ENCODE measurements at regions not wholly inside any gene's neighbourhood (a gene's known extent, or its start where the extent isn't known, plus 50 kb on each side); places are given as distances from the start of the nearest gene placed in this dataset.

- H3K36me3 Mint-ChIP-seq = no peaks in the 10 kb centered on the region
- TF ChIP-seq E2F1 (CRISPR knock-in tag; IDR thresholded peaks at IDR 0.05) (no peak), NFE2L1 (CRISPR knock-in tag; IDR thresholded peaks at IDR 0.05) (no peak)
- DNase-seq (ENCODE audit: low spot score) (no peak), ATAC-seq (no peak)
- ChIA-PET CTCF (no interaction called here), POLR2A (no interaction called here)
- H3K27ac Mint-ChIP-seq = no peak overlapping the region
- H3K4me3 Mint-ChIP-seq = no peak overlapping the region
- no peaks in the 10 kb centered on the region for H3K4me1 Mint-ChIP-seq
- H3K27me3 Mint-ChIP-seq (ENCODE audit: low read depth) = no peaks in the 10 kb centered on the region
- H3K9me3 Mint-ChIP-seq = peaks cover 3% of the 10 kb centered on the region; the same call in 1 of the 2 replicates
These were observed 1170.6 kb upstream of the SEL1L start for GRCh38 chr14:82704218-82704617.

- Mint-ChIP-seq H3K36me3 (no peaks in the 10 kb centered on the region), H3K27me3 (ENCODE audit: low read depth) (no peaks in the 10 kb centered on the region), H3K4me3 (no peak overlapping the region), H3K4me1 (no peaks in the 10 kb centered on the region), H3K27ac (no peak overlapping the region), H3K9me3 (no peaks in the 10 kb centered on the region)
- TF ChIP-seq CTCF (IDR thresholded peaks at IDR 0.05) (peak; percentile 86), NFE2L1 (CRISPR knock-in tag; IDR thresholded peaks at IDR 0.05) (no peak)
- CTCF ChIA-PET = no interaction called here
- POLR2A ChIA-PET = interaction anchor here (0.5 kb wide), 1 partner anchor 632 kb away, joined by 3 read pairs; no protein-coding TSS in a partner anchor
- ATAC-seq = peak; percentile 88
- DNase-seq (ENCODE audit: low spot score) = peak; percentile 83
These were observed 1176.7 kb upstream of the SEL1L start for GRCh38 chr14:82710267-82710841.

GRCh38 chr14:82719617-82720016 is 1186.0 kb upstream of the SEL1L start:
- DNase-seq (ENCODE audit: low spot score) (no peak), ATAC-seq (no peak)
- Mint-ChIP-seq H3K4me1 (no peaks in the 10 kb centered on the region), H3K27ac (no peak overlapping the region), H3K27me3 (ENCODE audit: low read depth) (no peaks in the 10 kb centered on the region), H3K9me3 (no peaks in the 10 kb centered on the region), H3K4me3 (no peak overlapping the region), H3K36me3 (no peaks in the 10 kb centered on the region)
- TF ChIP-seq MYBL2 (CRISPR knock-in tag; IDR thresholded peaks at IDR 0.05) (no peak), NFE2L1 (CRISPR knock-in tag; IDR thresholded peaks at IDR 0.05) (no peak)
- TF ChIP-seq, protein P1, sequence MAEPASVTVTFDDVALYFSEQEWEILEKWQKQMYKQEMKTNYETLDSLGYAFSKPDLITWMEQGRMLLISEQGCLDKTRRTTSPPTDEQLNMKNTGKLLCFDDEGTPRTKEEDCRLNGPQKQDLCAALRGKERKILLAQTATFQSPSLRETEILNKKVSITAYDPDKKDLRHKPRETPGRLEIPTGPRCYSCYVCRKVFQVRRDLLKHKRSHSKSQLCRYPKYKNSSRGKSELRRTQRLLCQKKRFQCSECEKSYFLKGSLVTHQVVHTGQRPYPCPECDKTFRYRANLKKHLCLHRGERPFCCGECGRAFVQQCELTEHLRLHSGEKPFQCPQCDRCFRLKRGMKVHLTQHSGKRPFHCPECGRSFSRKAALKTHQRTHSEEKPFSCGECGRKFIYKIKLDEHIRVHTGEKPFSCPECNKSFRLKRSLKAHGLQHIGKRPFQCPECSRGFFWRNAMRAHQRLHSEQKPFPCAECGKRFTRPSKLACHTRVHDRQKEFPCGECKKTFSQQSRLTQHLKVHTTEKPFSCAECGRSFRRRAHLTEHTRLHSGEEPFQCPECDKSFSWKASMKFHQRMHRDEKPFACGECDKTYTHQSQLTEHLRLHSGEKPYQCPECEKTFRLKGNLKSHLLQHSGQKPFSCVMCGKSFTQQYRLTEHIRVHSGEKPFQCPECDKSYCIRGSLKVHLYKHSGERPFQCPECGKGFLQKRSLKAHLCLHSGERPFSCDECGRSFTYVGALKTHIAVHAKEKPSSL (CRISPR knock-in tag; conservative IDR thresholded peaks at IDR 0.05) = no peak
- POLR2A ChIA-PET = no interaction called here
- CTCF ChIA-PET = no interaction called here

DNA sequence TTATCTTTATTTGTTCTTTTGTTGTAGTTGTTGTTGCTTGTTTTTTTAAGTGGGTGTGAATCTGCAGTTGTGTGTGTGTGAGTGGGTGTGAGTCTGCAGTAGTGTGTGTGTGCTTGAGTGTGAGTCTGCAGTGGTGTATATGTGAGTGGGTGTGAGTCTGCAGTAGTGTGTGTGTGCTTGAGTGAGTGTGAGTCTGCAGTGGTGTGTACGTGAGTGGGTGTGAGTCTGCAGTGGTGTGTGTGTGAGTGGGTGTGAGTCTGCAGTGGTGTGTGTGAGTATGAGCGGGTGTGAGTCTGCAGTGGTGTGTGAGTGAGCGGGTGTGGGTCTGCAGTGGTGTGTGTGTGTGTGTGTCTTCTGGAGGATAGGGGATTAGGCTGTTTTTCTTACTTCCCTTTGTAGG is 1186.8 kb upstream of the SEL1L start:
- Mint-ChIP-seq H3K36me3 (no peaks in the 10 kb centered on the region), H3K27me3 (ENCODE audit: low read depth) (no peaks in the 10 kb centered on the region), H3K4me1 (no peaks in the 10 kb centered on the region), H3K27ac (peak overlapping the region; percentile 3; the same call in 1 of the 2 replicates), H3K9me3 (no peaks in the 10 kb centered on the region), H3K4me3 (no peak overlapping the region)
- CTCF ChIA-PET = no interaction called here
- ATAC-seq (no peak), DNase-seq (ENCODE audit: low spot score) (no peak)
- POLR2A ChIA-PET = no interaction called here
- TF ChIP-seq ZSCAN18 (CRISPR knock-in tag; IDR thresholded peaks at IDR 0.05) = no peak
- TF ChIP-seq TCF7 (CRISPR knock-in tag; IDR thresholded peaks at IDR 0.05; ENCODE audit: low read depth) = no peak
- TF ChIP-seq ESRRA (CRISPR knock-in tag; IDR thresholded peaks at IDR 0.05; ENCODE audit: borderline replicate concordance) = no peak
- no peak for TF ChIP-seq ZNF138 (CRISPR knock-in tag; conservative IDR thresholded peaks at IDR 0.05)
- TF ChIP-seq PRRX2 (CRISPR knock-in tag; IDR thresholded peaks at IDR 0.05) = no peak
- TF ChIP-seq ZNF416 (CRISPR knock-in tag; IDR thresholded peaks at IDR 0.05) = no peak
- no peak for TF ChIP-seq KAT7 (CRISPR knock-in tag; IDR thresholded peaks at IDR 0.05; ENCODE audit: borderline replicate concordance)
- TF ChIP-seq FOXJ3 (CRISPR knock-in tag; IDR thresholded peaks at IDR 0.05; ENCODE audit: borderline replicate concordance) = no peak
- no peak for TF ChIP-seq CBFB (CRISPR knock-in tag; IDR thresholded peaks at IDR 0.05; ENCODE audit: low read depth)
- TF ChIP-seq PRDM15 (CRISPR knock-in tag; IDR thresholded peaks at IDR 0.05) = no peak
- no peak for TF ChIP-seq SMAD3 (CRISPR knock-in tag; IDR thresholded peaks at IDR 0.05; ENCODE audit: borderline replicate concordance)
- TF ChIP-seq MLX (CRISPR knock-in tag; IDR thresholded peaks at IDR 0.05) = no peak
- no peak for TF ChIP-seq ZNF396 (CRISPR knock-in tag; IDR thresholded peaks at IDR 0.05; ENCODE audit: borderline replicate concordance)

Data from WTC11 (cell line).